H9 (cell line): ENCODE measurements at regions not wholly inside any gene's neighbourhood (a gene's known extent, or its start where the extent isn't known, plus 50 kb on each side); places are given as distances from the start of the nearest gene placed in this dataset.

Experiments
- DNase-seq: peaks from one replicate; pipeline ENCODE4 v3.0.0-alpha.2; 2017
- H2AFZ ChIP-seq: one replicate; pipeline ENCODE4 v1.6.1; 2013; ENCODE audit warnings: mild to moderate bottlenecking, low read length, control low read depth, moderate library complexity
- H2AK5ac ChIP-seq: 2 replicates; pipeline ENCODE4 v1.6.1; 2013; ENCODE audit warnings: low read length, control low read depth, mixed read lengths; ENCODE audit not compliant: insufficient read length
- H2BK120ac ChIP-seq: one replicate; pipeline ENCODE4 v1.6.1; 2013; ENCODE audit warnings: low read depth, mild to moderate bottlenecking, low read length, control low read depth, inconsistent platforms; ENCODE audit not compliant: poor library complexity, severe bottlenecking
- H2BK12ac ChIP-seq: 2 replicates; pipeline ENCODE4 v1.6.1; 2013; ENCODE audit warnings: low read length, control low read depth, mixed read lengths, low read depth; ENCODE audit not compliant: insufficient read length
- H2BK15ac ChIP-seq: 2 replicates; pipeline ENCODE4 v1.6.1; 2013; ENCODE audit warnings: low read depth, low read length, control low read depth
- H2BK20ac ChIP-seq: one replicate; pipeline ENCODE4 v1.6.1; 2013; ENCODE audit warnings: low read depth, mild to moderate bottlenecking, low read length, control low read depth, inconsistent platforms; ENCODE audit not compliant: poor library complexity, severe bottlenecking
- H2BK5ac ChIP-seq: 2 replicates; pipeline ENCODE4 v1.6.1; 2013; ENCODE audit warnings: low read length, control low read depth, mixed read lengths; ENCODE audit not compliant: insufficient read length
- H3K14ac ChIP-seq: 2 replicates; pipeline ENCODE4 v1.6.1; 2013; ENCODE audit warnings: low read length, control low read depth; ENCODE audit not compliant: insufficient read depth
- H3K18ac ChIP-seq: 2 replicates; pipeline ENCODE4 v1.6.1; 2013; ENCODE audit warnings: low read depth, mild to moderate bottlenecking, mixed read lengths, low read length, control low read depth; ENCODE audit not compliant: insufficient read length
- H3K23ac ChIP-seq: 2 replicates; pipeline ENCODE4 v1.6.1; 2013; ENCODE audit warnings: low read length, control low read depth, mixed read lengths, low read depth; ENCODE audit not compliant: insufficient read length
- H3K23me2 ChIP-seq: 2 replicates; pipeline ENCODE4 v1.6.1; 2013; ENCODE audit warnings: low read depth, mild to moderate bottlenecking, mixed read lengths, low read length, control low read depth; ENCODE audit not compliant: insufficient read length, poor library complexity, severe bottlenecking
- H3K27ac ChIP-seq: 2 replicates; pipeline ENCODE4 v1.5.1; 2013; ENCODE audit warnings: low read length, control low read depth, mixed read lengths, low read depth; ENCODE audit not compliant: insufficient read length
- H3K27me3 ChIP-seq: 2 replicates; pipeline ENCODE4 v1.6.1; 2013; ENCODE audit warnings: low read length, control low read depth, inconsistent platforms; ENCODE audit not compliant: insufficient read depth
- H3K4ac ChIP-seq: 2 replicates; pipeline ENCODE4 v1.6.1; 2013; ENCODE audit warnings: low read depth, mild to moderate bottlenecking, control low read depth, inconsistent platforms, low read length, moderate library complexity
- H3K4me1 ChIP-seq: 2 replicates; pipeline ENCODE4 v1.6.1; 2013; ENCODE audit warnings: low read length, control low read depth, inconsistent platforms; ENCODE audit not compliant: insufficient read depth
- H3K4me2 ChIP-seq: 2 replicates; pipeline ENCODE4 v1.6.1; 2013; ENCODE audit warnings: low read length, control low read depth, mixed read lengths; ENCODE audit not compliant: insufficient read length, insufficient read depth
- H3K56ac ChIP-seq: 2 replicates; pipeline ENCODE4 v1.6.1; 2013; ENCODE audit warnings: low read depth, mild to moderate bottlenecking, mixed read lengths, low read length, control low read depth; ENCODE audit not compliant: insufficient read length
- H3K79me1 ChIP-seq: 2 replicates; pipeline ENCODE4 v1.6.1; 2013; ENCODE audit warnings: low read depth, mild to moderate bottlenecking, moderate library complexity, low read length, control low read depth, inconsistent platforms; ENCODE audit not compliant: insufficient read depth, poor library complexity, severe bottlenecking
- H3K79me2 ChIP-seq: 2 replicates; pipeline ENCODE4 v1.6.1; 2013; ENCODE audit warnings: low read length, control low read depth, inconsistent platforms; ENCODE audit not compliant: insufficient read depth
- H3K9ac ChIP-seq: 2 replicates; pipeline ENCODE4 v1.6.1; 2013; ENCODE audit warnings: low read length, control low read depth, mixed read lengths; ENCODE audit not compliant: insufficient read length; ENCODE audit errors: extremely low read depth
- H3K9me3 ChIP-seq: one replicate; pipeline ENCODE4 v1.6.1; 2013; ENCODE audit warnings: low read depth, low read length, inconsistent platforms; ENCODE audit not compliant: control insufficient read depth
- H3T11ph ChIP-seq: one replicate; pipeline ENCODE4 v1.6.1; 2013; ENCODE audit warnings: mild to moderate bottlenecking, low read length, control low read depth, inconsistent platforms
- H4K20me1 ChIP-seq: one replicate; pipeline ENCODE4 v1.6.1; 2013; ENCODE audit not compliant: control insufficient read depth, insufficient read length, insufficient read depth
- H4K5ac ChIP-seq: 2 replicates; pipeline ENCODE4 v1.6.1; 2013; ENCODE audit warnings: low read depth, mild to moderate bottlenecking, mixed read lengths, low read length, control low read depth; ENCODE audit not compliant: insufficient read length
- H4K8ac ChIP-seq: replicated peaks from 2 replicates; pipeline ENCODE4 v1.6.1; 2013; ENCODE audit warnings: low read length, control low read depth, mixed read lengths, low read depth; ENCODE audit not compliant: insufficient read length
- H4K91ac ChIP-seq: 2 replicates; pipeline ENCODE4 v1.6.1; 2013; ENCODE audit warnings: low read depth, mild to moderate bottlenecking, moderate library complexity, mixed read lengths, low read length, control low read depth; ENCODE audit not compliant: insufficient read length
- H3K27ac Mint-ChIP-seq, 3 experiments: 2 replicates in 2 of 3; 3 replicates in 1 of 3; pipeline ENCODE4 v1.8.0; 2020 to 2021; ENCODE audit warnings: mixed read lengths in 3 of 3, mild to moderate bottlenecking in 1 of 3, moderate library complexity in 1 of 3
- H3K27me3 Mint-ChIP-seq: 2 replicates; pipeline ENCODE4 v1.8.0; 2021; ENCODE audit warnings: low read depth, mild to moderate bottlenecking, moderate library complexity, mixed read lengths
- H3K36me3 Mint-ChIP-seq, 3 experiments: 2 replicates in 2 of 3; 3 replicates in 1 of 3; pipeline ENCODE4 v1.8.0; 2020 to 2021; ENCODE audit warnings: low read depth in 3 of 3, mixed read lengths in 3 of 3; ENCODE audit not compliant: insufficient read depth in 1 of 3
- H3K4me1 Mint-ChIP-seq, 2 experiments: 2 replicates each; pipeline ENCODE4 v1.8.0; 2020; ENCODE audit warnings: mixed read lengths in 2 of 2
- H3K4me3 Mint-ChIP-seq, 2 experiments: 2 replicates in 1 of 2; 3 replicates in 1 of 2; pipeline ENCODE4 v1.8.0; 2020 to 2021; ENCODE audit warnings: mild to moderate bottlenecking in 2 of 2, mixed read lengths in 2 of 2, moderate library complexity in 1 of 2
- H3K9me3 Mint-ChIP-seq, 2 experiments: 2 replicates in 1 of 2; 3 replicates in 1 of 2; pipeline ENCODE4 v1.8.0; 2020; ENCODE audit warnings: mild to moderate bottlenecking in 2 of 2, mixed read lengths in 2 of 2, moderate library complexity in 1 of 2
- CTCF ChIP-seq: fragments of 200-600 bp; sonication (generic); conservative IDR thresholded peaks from 3 replicates; pipeline ENCODE4 v1.8.0; 2021; ENCODE audit warnings: antibody characterized with exemption, mild to moderate bottlenecking
- WGBS: extraction: QIAGEN DNeasy Blood & Tissue Kit; methylation state at CpG from one replicate; pipeline ENCODE4 v1.1.7; 2013; ENCODE audit warnings: missing lambda C conversion rate, low lambda C conversion rate, mixed read lengths; ENCODE audit not compliant: insufficient read length; ENCODE audit errors: extremely low coverage; 5-methylcytosine and 5-hydroxymethylcytosine counted together

- no peak overlapping the region for H3K9ac ChIP-seq
- no peak overlapping the region for H3K27ac ChIP-seq
- H3K23ac ChIP-seq = no peak overlapping the region
- H2BK20ac ChIP-seq = no peak overlapping the region
- H3K23me2 ChIP-seq = no peaks in the 10 kb centered on the region
- no peaks in the 10 kb centered on the region for H4K20me1 ChIP-seq
- no peaks in the 10 kb centered on the region for H3K79me2 ChIP-seq
- H3K4me2 ChIP-seq = no peak overlapping the region
- Mint-ChIP-seq H3K9me3 (peaks cover 4 to 7% of the 10 kb centered on the region in 2 experiments), H3K4me3 (no peak overlapping the region), H3K27ac (no peak overlapping the region), H3K4me1 (peaks cover 6 to 18% of the 10 kb centered on the region in 2 experiments), H3K27me3 (no peaks in the 10 kb centered on the region), H3K36me3 (no peaks in the 10 kb centered on the region; a peak in 1 of 7 replicates)
- H2BK120ac ChIP-seq = no peak overlapping the region
- H2BK5ac ChIP-seq = no peak overlapping the region
- no peaks in the 10 kb centered on the region for H3K79me1 ChIP-seq
- H3K14ac ChIP-seq = no peak overlapping the region
- no peak overlapping the region for H4K8ac ChIP-seq
- H2BK15ac ChIP-seq = no peak overlapping the region
- WGBS = no CpG with 5 or more reads among the region's 7 CpGs
- no peaks in the 10 kb centered on the region for H3K27me3 ChIP-seq
- DNase-seq = no peak
- H4K91ac ChIP-seq = no peak overlapping the region
- no peak overlapping the region for H2AFZ ChIP-seq
- H3K4ac ChIP-seq = no peak overlapping the region
- H2AK5ac ChIP-seq = no peak overlapping the region
- no peak overlapping the region for H3K18ac ChIP-seq
- no peak overlapping the region for H3K56ac ChIP-seq
- H2BK12ac ChIP-seq = no peak overlapping the region
- H3K9me3 ChIP-seq = no peaks in the 10 kb centered on the region
- H4K5ac ChIP-seq = no peak overlapping the region
- TF ChIP-seq CTCF = no peak
- no peaks in the 10 kb centered on the region for H3K4me1 ChIP-seq
- H3T11ph ChIP-seq = no peak overlapping the region
Observed at GRCh38 chr7:3151784-3152183, 108.1 kb upstream of the CARD11 start.
